ENCODE measurements at regions not wholly inside any gene's neighbourhood (a gene's known extent, or its start where the extent isn't known, plus 50 kb on each side); places are given as distances from the start of the nearest gene placed in this dataset.

GRCh38 chr19:28238270-28238820 is 974.6 kb downstream of the UQCRFS1 start:
- DNase-seq = no peak

GRCh38 chr19:28235606-28236125 is 977.3 kb downstream of the UQCRFS1 start:
- no peak for DNase-seq

- DNase-seq = no peak
Observed at GRCh38 chr19:28234637-28235036, 978.3 kb downstream of the UQCRFS1 start.

DNA sequence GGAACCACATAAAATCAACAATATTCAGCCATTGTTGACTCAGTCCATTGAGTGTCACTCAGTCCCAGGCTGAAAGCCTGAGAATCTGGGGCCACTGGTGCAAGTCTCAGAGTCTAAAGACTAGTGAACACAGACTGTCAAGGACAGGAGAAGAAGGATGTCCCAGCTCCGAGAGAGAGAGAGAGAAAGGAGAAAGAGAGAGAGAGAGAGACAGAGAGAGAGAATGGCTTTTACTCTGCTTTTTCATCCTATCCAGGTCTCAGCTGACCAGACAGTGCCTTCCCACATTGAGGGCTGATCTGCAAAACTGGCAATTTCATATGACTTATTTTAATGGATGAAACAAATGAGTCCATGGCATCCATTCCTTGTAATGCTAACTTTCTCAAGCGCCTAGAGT is 984.1 kb downstream of the UQCRFS1 start:
- DNase-seq = no peak

DNA sequence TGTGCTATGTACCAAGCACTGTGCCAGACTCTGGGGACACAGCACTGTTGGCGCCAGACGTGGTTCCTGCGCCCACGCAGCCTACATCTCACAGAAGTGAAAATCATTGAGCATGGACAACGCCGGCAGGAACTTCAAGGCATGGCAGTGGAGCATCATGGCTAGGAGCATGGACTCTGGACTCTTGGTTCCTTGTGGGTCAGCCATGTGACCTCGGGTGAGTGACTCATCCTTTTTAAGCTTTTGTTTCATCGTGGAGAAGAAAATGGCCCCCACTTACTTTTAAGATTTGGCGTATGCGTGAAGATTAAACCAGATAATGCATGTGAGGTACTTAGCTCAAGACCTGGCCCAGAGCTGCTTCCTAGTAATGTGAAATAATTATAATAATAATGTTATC is 988.5 kb downstream of the UQCRFS1 start:
- no peak for DNase-seq

- DNase-seq = no peak
Observed at GRCh38 chr19:28221736-28222135, 991.2 kb downstream of the UQCRFS1 start.

GRCh38 chr19:28218728-28219127 is 994.2 kb downstream of the UQCRFS1 start:
- no peak for DNase-seq

DNA sequence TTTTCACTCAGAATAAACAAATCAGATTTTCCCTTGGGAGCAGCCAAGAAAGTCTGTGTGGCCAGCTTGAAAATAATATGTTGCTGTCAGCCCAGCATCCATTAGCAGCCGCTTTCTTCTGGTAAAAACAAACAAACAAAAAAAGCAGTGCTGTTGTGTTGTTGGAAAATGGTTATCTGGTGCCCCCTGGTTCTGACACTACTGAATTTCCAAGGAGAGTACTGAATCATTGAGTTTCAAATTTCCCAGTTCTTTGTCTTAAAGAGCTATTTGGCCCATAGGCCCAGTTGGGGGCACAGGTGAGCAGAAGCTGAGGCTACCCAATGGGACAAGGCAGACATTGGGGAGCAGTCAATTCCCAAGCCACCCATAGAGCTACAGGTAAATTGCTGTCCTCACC is 995.9 kb downstream of the UQCRFS1 start:
- DNase-seq = no peak

DNA sequence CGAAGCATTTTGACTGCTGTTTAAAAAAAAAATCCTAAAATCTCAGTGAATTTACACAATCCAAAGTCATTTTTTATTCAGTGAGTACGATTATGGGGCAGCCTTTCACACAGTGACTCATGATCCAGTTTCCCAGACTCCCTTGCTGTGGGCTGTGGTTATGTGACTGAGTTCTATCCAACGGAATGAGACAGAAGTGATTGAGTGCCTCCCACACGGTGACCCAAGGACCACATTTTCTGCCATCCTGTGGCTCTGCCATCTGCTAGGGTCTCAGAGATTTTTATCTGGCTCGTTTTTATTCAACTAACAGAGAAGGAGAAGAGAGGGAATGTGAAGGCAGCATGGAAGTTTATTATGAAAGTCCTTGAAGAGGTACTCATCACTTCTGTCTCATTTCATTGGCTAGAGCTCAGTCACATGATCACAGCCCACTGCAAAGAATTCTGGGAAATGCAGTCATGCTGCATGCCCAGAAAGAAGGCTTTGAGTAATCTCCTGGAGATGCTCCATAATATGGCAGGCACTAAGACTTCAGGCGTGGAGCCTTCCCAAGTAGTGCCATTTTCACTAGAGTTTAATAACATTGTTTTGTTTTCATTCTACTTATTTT is 999.4 kb downstream of the UQCRFS1 start:
- no peak for DNase-seq

- DNase-seq = no peak
Observed at GRCh38 chr19:28210886-28211285, 1002.1 kb downstream of the UQCRFS1 start.

DNA sequence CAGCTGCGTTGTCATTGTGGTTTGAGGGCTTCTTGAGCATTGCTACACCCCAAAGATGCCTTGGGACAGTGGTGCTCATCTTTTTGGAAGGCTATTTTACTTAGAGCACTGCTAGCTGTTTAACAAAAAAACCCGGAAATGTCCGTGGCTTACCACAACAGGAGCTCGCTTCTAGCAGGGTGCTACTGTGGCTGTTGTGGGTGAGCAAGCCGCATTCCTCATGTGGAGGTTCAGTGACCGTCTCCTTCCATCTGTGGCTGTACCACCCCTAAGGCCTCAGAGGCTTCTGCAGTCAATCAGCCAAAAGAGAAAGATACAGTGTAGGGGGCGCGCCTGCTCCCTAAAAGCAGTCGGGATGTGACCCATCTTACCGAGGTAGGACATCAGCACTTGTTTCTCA is 1004.2 kb downstream of the UQCRFS1 start:
- DNase-seq = no peak

- DNase-seq = no peak
Observed at GRCh38 chr19:28207244-28207643, 1005.7 kb downstream of the UQCRFS1 start.

DNA sequence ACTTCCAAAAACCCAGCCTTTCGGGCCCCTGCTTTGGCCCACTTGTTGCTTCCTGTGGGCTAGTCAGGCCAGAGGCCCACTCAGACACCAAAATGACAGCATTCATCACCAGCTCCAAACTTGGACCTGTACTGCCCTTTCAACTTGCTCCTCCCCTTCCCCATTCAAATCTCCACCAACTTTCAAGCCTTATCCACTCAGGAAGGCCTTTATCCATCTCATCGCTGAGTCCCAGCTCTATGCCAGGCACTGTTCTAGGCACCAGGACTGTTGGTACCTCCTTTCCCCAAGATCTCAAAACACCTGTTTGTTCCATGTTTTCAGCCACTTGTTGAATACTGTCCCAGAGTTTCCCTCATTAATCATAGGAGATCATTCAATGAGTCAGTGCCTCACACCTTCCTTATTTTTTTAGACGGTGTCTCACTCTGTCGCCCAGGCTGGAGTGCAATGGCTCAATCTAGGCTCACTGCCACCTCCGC is 1011.4 kb downstream of the UQCRFS1 start:
- DNase-seq = no peak

DNA sequence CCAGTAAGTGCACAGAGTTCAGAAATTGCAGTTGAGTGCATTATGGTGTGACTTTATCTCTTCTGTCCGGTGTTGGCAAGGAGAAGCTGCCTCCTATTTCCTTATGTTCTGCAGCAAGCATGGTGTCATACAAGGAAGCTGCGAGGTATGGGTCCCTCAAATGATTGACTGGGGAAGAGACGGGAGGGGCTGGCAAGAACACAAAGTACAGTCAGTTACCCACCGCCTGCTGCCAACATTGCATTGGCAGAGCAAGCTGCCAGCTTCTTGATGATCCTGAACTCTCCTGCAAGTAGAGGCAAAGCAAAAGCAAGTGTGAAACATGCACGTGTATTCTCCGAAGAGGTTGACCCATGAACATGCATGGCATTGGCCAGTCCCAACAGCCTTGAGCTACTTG is 1013.6 kb downstream of the UQCRFS1 start:
- no peak for DNase-seq

DNA sequence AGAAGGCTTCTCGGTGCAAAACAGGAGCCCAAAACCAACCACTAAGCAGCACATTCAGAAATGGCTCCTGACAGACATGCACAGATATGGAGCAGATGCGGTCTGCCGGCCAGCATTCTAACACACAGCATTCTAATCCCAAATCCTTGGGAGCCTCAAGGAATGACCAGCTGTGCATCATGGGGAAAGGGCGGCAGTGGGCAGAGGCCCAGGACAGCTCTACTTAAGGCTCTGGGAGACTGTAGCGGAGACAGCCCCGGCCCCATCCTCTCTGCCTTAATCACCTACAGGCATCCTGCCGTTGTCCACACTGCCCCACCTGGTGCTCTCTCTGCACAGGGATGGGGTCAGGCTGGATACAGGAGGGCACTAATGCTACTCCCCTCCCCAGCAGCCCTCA is 1016.0 kb downstream of the UQCRFS1 start:
- no peak for DNase-seq

DNA sequence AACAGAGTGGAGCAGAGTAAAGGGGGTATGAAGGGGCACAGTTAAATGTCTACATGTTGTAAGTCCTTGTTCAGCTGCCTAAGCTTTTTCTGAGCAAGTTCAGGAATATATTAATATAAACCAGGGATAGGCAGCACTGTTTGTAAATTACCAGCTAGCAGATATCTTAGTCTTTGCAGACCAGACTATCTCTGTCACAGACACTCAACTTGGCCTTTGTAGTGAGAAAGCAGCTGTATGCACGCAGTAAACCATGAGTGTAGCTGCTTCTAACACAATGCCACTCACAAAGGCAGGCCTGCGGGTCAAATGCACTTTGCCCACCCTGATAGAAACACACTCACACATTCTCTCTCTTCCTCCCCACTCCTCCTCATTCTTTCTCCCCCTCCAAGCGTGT is 1016.9 kb downstream of the UQCRFS1 start:
- no peak for DNase-seq

- DNase-seq = no peak
Observed at GRCh38 chr19:28185646-28186045, 1027.3 kb downstream of the UQCRFS1 start.

GRCh38 chr19:28184997-28185396 is 1028.0 kb downstream of the UQCRFS1 start:
- no peak for DNase-seq

DNA sequence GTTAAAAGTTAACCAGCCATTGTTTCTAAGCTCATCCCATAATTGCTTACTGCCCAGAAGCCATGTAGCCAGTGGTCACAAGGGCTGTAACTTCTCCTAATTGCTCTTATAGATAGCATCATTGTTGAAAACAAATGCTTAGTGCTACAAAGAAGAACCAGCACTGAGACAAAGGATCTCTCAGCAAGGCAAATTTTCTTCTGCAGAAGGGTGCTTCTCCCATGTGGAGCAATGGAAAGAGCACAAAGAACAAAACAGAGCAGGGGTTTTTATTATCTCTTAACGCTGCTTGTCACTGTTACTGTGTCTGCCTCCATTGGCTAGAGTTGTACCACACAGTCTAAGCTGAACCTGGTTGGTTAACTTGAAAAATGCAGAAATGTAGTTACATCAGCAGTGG is 1036.8 kb downstream of the UQCRFS1 start:
- no peak for DNase-seq

- no peak for DNase-seq
Observed at GRCh38 chr19:28171983-28172382, 1041.0 kb downstream of the UQCRFS1 start.

- no peak for DNase-seq
Observed at GRCh38 chr19:28170066-28170465, 1042.9 kb downstream of the UQCRFS1 start.

GRCh38 chr19:28169168-28169887 is 1043.6 kb downstream of the UQCRFS1 start:
- DNase-seq = no peak

GRCh38 chr19:28168557-28168956 is 1044.4 kb downstream of the UQCRFS1 start:
- DNase-seq = no peak

DNA sequence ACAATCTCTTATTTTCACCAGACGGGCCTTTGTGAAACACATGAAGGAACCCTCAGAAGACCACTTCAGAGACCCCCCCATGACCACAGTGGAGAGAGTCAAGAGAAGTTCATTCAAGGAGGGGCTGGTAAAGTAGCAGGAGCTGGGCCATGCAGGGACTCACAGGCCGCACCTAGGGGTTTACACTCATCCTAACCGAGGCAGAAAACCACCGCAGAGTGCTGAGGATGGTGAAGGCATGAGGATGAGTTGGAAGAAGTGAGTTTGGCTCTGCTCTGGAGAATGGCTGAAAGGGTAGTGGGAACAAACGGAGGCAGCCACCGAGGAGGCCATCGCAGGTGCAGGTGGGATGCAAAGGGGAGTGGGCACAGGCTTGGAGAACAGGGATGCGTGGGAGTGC is 1046.9 kb downstream of the UQCRFS1 start:
- DNase-seq = no peak
